ENCODE measurements at regions not wholly inside any gene's neighbourhood (a gene's known extent, or its start where the extent isn't known, plus 50 kb on each side); places are given as distances from the start of the nearest gene placed in this dataset.
"Not testable (repeated sequence)": the region's sequence is repeated elsewhere in the genome, so short reads cannot be mapped to it uniquely, and the experiment has no call there.

DNA sequence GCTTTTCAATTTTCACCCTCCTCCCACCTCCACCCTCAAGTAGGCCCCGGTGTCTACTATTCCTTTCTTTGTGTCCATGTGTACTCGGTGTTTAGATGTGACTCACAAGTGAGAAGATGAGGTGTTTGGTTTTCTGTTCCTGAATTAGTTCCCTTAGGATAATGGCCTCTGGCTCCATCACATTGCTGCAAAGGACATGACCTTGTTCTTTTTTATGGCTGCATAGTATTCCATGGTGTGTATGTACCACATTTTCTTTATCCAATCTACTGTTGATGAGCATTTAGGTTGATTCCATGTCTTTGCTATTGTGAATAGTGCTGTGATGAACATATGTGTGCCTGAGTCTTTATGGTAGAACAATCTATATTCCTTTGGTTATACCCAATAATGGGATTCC lies 125.1 kb upstream of the RAB18 start:
- H3K23ac ChIP-seq (ENCODE audit: low read depth, low read length); H3K4me1 ChIP-seq (ENCODE audit: control insufficient read depth, insufficient read depth, low read length); H4K20me1 ChIP-seq (ENCODE audit: insufficient read depth, low read length); H4K5ac ChIP-seq (ENCODE audit: low read depth, low read length); H3K79me1 ChIP-seq (ENCODE audit: low read depth in 1 of 2, low read length in 2 of 2); H2BK120ac ChIP-seq (ENCODE audit: low read depth, low read length); H2BK5ac ChIP-seq (ENCODE audit: low read depth, low read length, poor library complexity, severe bottlenecking); H3K56ac ChIP-seq (ENCODE audit: extremely low read depth, insufficient read depth, low read length); H3K9ac ChIP-seq (ENCODE audit: low read depth, low read length); H2BK15ac ChIP-seq (ENCODE audit: low read depth, low read length); in situ Hi-C loops (cut with MboI; ENCODE audit: low sequenced_read_pairs); BruUV-seq (replicated peaks); POLR2A ChIA-PET (ENCODE audit: unreplicated experiment); H2AK9ac ChIP-seq (replicated peaks; ENCODE audit: low read depth, low read length, poor library complexity); DNase-seq; H3K4me3 ChIP-seq (ENCODE audit: insufficient read depth, low read depth, low read length); dilution Hi-C loops (cut with HindIII; ENCODE audit: low sequenced_read_pairs, unreplicated experiment); H3K36me3 ChIP-seq (ENCODE audit: control insufficient read depth, insufficient read depth, low read length); ATAC-seq (ENCODE audit: low read depth); H3K18ac ChIP-seq (ENCODE audit: low read depth, low read length); H3K4ac ChIP-seq (ENCODE audit: low read depth, low read length); CTCF ChIA-PET; H2AFZ ChIP-seq (replicated peaks; ENCODE audit: low read length, poor library complexity); H4K8ac ChIP-seq (ENCODE audit: low read depth in 2 of 2, low read length in 2 of 2); intact Hi-C loops (cut with micrococcal nuclease); H3K9me1 ChIP-seq (ENCODE audit: insufficient read depth, low read length); H3K27ac ChIP-seq (ENCODE audit: insufficient read depth, low read length); H4K91ac ChIP-seq (ENCODE audit: insufficient read depth, low read depth, low read length); H3K9me3 ChIP-seq (ENCODE audit: control insufficient read depth, insufficient read depth, low read length); H2BK20ac ChIP-seq (ENCODE audit: low read depth, low read length); H2AK5ac ChIP-seq (ENCODE audit: low read depth, low read length); H3K14ac ChIP-seq (replicated peaks; ENCODE audit: low read depth, low read length); H3K4me2 ChIP-seq (ENCODE audit: low read depth, low read length); H3K27me3 ChIP-seq (ENCODE audit: control insufficient read depth, insufficient read depth, low read length): not testable (repeated sequence)
- no CpG with 5 or more reads among the region's 2 CpGs for WGBS, 2 experiments (ENCODE audit: extremely low coverage in 2 of 2, insufficient read length in 1 of 2)
